ENCODE measurements at regions not wholly inside any gene's neighbourhood (a gene's known extent, or its start where the extent isn't known, plus 50 kb on each side); places are given as distances from the start of the nearest gene placed in this dataset.

GRCh38 chr12:132415327-132416120 lies 74.4 kb upstream of the FBRSL1 start:
- no peak overlapping the region for H3K4me3 ChIP-seq (ENCODE audit: low read depth, low read length)
- ChIA-PET POLR2A (no interaction called here), CTCF (interaction anchor here (0.7 to 4.2 kb wide), 13 partner anchors 90 to 262 kb away, joined by 3 to 59 read pairs (median 5); partner anchors contain the start of gene LRCOL1)
- peaks cover 6% of the 10 kb centered on the region; the same call in 1 of the 2 replicates for H3K9me3 ChIP-seq (ENCODE audit: control insufficient read depth, insufficient read depth, low read length)
- peaks cover 10% of the 10 kb centered on the region for H3K27me3 ChIP-seq (ENCODE audit: control insufficient read depth, insufficient read depth, low read length)
- TF ChIP-seq CTCF (IDR thresholded peaks at IDR 0.05; ENCODE audit: low read depth, low read length) = no peak
- H3K27ac ChIP-seq (ENCODE audit: low read depth, low read length) = no peak overlapping the region
- no peak for DNase-seq (ENCODE audit: low read depth, low spot score)

- H3K27me3 ChIP-seq (ENCODE audit: control insufficient read depth, insufficient read depth, low read length) = peaks cover 8% of the 10 kb centered on the region
- TF ChIP-seq CTCF (IDR thresholded peaks at IDR 0.05; ENCODE audit: low read depth, low read length) = peak; percentile 91
- CTCF ChIA-PET = interaction anchor here (0.7 to 4.2 kb wide), 14 partner anchors 91 to 261 kb away, joined by 3 to 59 read pairs (median 5); partner anchors contain the start of gene LRCOL1
- H3K9me3 ChIP-seq (ENCODE audit: control insufficient read depth, insufficient read depth, low read length) = peaks cover 13% of the 10 kb centered on the region; the same call in 1 of the 2 replicates
- no peak overlapping the region for H3K4me3 ChIP-seq (ENCODE audit: low read depth, low read length)
- DNase-seq (ENCODE audit: low read depth, low spot score) = peak; percentile 34
- POLR2A ChIA-PET = no interaction called here
- H3K27ac ChIP-seq (ENCODE audit: low read depth, low read length) = no peak overlapping the region
Observed at GRCh38 chr12:132414634-132415326, 75.2 kb upstream of the FBRSL1 start.

GRCh38 chr12:132413931-132414588 lies 75.9 kb upstream of the FBRSL1 start:
- peak; percentile 52 for TF ChIP-seq CTCF (IDR thresholded peaks at IDR 0.05; ENCODE audit: low read depth, low read length)
- DNase-seq (ENCODE audit: low read depth, low spot score) = no peak
- POLR2A ChIA-PET = no interaction called here

GRCh38 chr12:132411457-132411856 lies 78.5 kb upstream of the FBRSL1 start:
- H3K27ac ChIP-seq (ENCODE audit: low read depth, low read length) = no peak overlapping the region
- no peak overlapping the region for H3K4me3 ChIP-seq (ENCODE audit: low read depth, low read length)
- POLR2A ChIA-PET = no interaction called here
- H3K9me3 ChIP-seq (ENCODE audit: control insufficient read depth, insufficient read depth, low read length) = peaks cover 15% of the 10 kb centered on the region; the same call in 1 of the 2 replicates
- CTCF ChIA-PET = no interaction called here
- no peak for DNase-seq (ENCODE audit: low read depth, low spot score)
- peaks cover 2% of the 10 kb centered on the region for H3K27me3 ChIP-seq (ENCODE audit: control insufficient read depth, insufficient read depth, low read length)
- TF ChIP-seq CTCF (IDR thresholded peaks at IDR 0.05; ENCODE audit: low read depth, low read length) = no peak

More at GRCh38 chr12:132413931-132414588, 75.9 kb upstream of the FBRSL1 start:
- peaks cover 8% of the 10 kb centered on the region for H3K27me3 ChIP-seq (ENCODE audit: control insufficient read depth, insufficient read depth, low read length)
- CTCF ChIA-PET = interaction anchor here (0.6 to 4.2 kb wide), 9 partner anchors 109 to 260 kb away, joined by 3 to 59 read pairs (median 8); partner anchors contain the start of gene LRCOL1
- no peak overlapping the region for H3K27ac ChIP-seq (ENCODE audit: low read depth, low read length)
- no peak overlapping the region for H3K4me3 ChIP-seq (ENCODE audit: low read depth, low read length)
- H3K9me3 ChIP-seq (ENCODE audit: control insufficient read depth, insufficient read depth, low read length) = peaks cover 13% of the 10 kb centered on the region; the same call in 1 of the 2 replicates

All from AG04450 (cell line).